GM10248 (cell line): ENCODE measurements at regions not wholly inside any gene's neighbourhood (a gene's known extent, or its start where the extent isn't known, plus 50 kb on each side); places are given as distances from the start of the nearest gene placed in this dataset.

Experiments used
- CTCF ChIA-PET: fragments of 300-600 bp; sonication (Branson Sonifier 250); formaldehyde crosslinking; extraction: SDS; loops from one replicate; lab custom pipeline; 2021; ENCODE audit warnings: antibody characterized with exemption; lab: Yijun Ruan, JAX
- POLR2A ChIA-PET: fragments of 350-650 bp; sonication (Branson Sonifier 250); formaldehyde crosslinking; extraction: SDS; loops from one replicate; lab custom pipeline; 2020; ENCODE audit warnings: antibody characterized with exemption; lab: Yijun Ruan, JAX
- DNase-seq: peaks from one replicate; pipeline ENCODE4 v3.0.0; 2012; ENCODE audit errors: extremely low spot score
- TF ChIP-seq, protein P1 (sequence below): IDR thresholded peaks from 2 replicates; pipeline ENCODE4 v1.5.1; 2012; ENCODE audit warnings: mild to moderate bottlenecking, low read depth; ENCODE audit errors: extremely low read depth, missing control alignments, control extremely low read depth

DNA sequence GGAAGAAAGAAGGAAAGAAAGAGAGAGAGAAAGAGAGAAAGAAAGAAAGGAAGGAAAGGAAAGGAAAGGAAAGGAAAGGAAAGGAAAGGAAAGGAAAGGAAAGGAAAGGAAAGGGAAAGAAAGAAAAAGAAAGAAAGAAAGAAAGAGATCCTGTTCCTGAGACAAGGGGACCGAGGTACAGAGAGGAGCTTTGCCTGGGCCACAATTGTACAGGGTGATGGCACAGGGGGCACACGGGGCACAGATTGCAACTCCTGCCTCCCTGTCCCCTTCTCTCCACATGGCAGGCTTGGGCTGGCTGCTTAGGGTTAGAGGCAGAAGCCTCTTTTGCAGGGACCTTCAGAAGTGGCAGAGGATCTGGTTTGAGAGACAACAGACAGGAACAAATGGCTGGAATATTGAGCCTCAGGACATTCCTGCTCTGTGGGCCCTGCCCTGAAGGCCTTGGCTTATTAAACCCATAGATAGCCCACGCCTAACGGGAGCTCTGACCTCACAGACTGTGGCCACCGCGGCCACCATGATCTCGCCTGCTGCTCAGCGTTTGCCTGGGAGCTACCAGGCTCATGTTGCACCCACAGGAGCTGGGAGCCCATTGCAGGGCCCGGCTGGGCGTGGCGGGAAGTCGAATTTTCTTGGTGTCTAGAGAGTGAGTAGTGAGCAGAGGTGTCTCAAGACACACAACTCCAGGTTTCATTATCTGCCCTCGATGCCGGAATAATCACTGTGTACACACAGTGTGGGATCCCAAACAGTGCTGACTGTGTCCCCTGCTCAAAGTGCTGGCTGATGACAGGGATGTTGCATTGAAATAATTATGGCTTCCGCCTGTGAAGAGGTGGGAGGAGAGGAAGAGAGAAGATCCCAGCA lies 147.9 kb upstream of the NCOR2 start:
- CTCF ChIA-PET, result interaction anchor here (1.2 to 1.6 kb wide), 2 partner anchors 15 to 51 kb away, joined by 3 to 5 read pairs; no protein-coding TSS in a partner anchor
- POLR2A ChIA-PET, result no interaction called here
- TF ChIP-seq, protein P1, sequence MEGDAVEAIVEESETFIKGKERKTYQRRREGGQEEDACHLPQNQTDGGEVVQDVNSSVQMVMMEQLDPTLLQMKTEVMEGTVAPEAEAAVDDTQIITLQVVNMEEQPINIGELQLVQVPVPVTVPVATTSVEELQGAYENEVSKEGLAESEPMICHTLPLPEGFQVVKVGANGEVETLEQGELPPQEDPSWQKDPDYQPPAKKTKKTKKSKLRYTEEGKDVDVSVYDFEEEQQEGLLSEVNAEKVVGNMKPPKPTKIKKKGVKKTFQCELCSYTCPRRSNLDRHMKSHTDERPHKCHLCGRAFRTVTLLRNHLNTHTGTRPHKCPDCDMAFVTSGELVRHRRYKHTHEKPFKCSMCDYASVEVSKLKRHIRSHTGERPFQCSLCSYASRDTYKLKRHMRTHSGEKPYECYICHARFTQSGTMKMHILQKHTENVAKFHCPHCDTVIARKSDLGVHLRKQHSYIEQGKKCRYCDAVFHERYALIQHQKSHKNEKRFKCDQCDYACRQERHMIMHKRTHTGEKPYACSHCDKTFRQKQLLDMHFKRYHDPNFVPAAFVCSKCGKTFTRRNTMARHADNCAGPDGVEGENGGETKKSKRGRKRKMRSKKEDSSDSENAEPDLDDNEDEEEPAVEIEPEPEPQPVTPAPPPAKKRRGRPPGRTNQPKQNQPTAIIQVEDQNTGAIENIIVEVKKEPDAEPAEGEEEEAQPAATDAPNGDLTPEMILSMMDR, result no peak
- no peak for DNase-seq

DNA sequence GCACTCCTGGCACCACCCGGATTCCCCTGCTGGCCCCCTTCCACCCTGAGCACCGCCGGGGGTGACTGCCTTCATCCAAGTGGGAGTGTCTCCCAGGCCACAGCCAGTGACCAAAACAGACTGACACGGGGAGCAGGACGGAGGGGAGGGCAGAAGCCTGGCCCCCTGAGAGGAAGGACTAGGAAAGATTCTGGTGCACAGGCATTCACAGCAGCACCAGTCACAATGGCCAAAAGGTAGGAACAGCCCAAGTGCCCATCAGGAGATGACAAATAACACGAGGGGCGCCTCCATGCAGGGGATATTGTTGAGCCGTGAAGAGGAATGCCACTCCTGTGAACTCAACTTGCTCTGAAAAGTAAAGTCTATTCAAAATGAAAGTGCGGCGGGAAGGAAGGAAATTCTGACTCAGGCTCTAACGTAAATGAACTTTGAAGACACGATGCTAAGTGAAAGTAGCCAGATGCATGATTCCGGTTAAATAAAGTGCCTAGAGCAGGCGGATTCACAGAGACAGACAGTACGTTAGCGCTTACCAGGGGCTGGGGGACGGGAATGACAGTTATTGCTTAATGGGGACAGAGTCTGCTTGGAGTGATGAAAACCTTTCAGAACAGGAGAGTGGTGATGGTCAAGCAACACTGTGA lies 146.1 kb upstream of the NCOR2 start:
- TF ChIP-seq, protein P1, result no peak
- peak; percentile 74 for DNase-seq
- ChIA-PET POLR2A (no interaction called here), CTCF (no interaction called here)

DNA sequence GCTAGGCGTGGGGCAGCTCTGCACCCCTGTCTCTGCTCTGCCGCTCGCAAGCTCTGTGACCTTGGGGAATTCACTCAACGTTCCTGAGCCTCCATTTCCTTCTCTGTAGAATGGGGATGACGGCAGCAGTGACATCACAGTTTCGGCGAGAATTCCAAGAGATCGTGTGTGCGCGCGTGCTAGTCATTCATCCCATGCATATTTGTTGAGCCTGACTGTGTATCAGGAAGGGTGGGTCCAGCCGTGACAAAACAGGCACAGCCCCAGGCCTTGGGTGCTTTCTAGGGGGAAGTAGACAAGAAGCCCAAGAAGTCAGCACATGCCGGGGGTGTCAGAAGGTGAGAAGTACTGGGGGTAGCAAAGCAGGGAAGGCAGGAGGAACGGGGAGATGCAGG lies 145.6 kb upstream of the NCOR2 start:
- DNase-seq, result peak; percentile 50
- CTCF ChIA-PET, result interaction anchor here (1.2 kb wide), 1 partner anchor 49 kb away, joined by 3 read pairs; no protein-coding TSS in a partner anchor
- POLR2A ChIA-PET, result no interaction called here
- TF ChIP-seq, protein P1, result no peak

DNA sequence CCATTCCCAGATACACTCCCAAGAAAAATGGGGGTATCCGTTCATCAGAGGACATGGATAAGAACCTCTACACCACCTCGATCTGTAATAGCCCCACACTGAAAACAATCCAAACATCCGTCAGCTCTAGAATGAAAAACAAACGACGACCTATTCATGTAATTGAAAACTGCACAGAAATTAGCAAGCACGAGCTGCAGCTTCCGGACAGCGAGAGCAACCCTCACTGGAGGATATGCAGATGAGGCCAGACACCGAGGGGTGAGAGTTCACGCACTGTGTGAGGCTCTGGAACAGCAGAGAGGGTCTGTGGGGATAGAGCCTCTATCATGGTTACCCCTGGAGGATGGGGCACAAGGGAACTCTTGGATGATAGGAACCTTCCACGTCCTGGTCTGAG lies 143.9 kb upstream of the NCOR2 start:
- DNase-seq, result no peak
- TF ChIP-seq, protein P1, result no peak
- POLR2A ChIA-PET, result no interaction called here
- CTCF ChIA-PET, result interaction anchor here (1.3 kb wide), 1 partner anchor 8 kb away, joined by 4 read pairs; no protein-coding TSS in a partner anchor

DNA sequence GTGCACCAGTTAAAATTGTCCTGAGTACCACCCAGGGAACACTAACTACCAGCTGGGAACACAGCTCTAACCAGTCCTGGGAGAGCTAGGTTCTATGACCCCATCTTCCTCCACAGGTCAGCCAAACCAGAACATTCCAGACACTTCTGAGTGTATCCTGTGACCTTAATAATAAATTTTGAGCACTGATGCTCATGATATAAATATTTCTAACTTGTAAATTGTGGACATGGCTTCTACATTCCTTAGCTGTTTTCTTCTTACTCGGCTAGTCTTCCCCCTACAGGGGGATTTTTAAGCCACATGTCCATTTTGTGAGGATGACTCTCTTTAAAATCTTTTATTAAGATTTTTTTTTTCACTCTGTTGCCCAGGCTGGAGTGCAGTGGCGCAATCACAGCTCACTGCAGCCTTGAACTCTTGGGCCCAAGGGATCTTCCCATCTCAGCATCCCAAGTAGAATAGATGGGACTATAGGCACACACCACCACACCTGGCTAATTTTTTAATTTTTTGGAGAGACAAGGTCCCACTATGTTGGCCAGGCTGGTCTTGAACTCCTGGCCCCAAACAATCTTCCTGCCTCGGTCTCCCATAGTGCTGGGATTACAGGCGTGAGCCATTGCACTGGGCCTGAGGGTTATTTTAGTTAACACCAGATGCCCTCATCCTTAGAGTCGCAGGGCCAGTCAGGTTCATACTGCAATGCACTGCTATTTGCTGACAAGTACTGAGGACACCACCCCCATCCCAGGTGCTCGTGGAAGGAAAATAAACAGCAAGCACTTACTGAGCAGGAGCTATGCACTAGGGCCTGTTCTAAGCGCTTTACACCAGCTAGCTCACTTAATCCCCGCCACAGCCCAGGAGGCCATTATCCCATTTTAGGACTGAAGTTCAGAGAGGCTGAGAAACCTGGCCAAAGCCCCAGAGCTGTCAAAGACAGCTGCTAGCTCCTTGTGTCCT lies 142.6 kb upstream of the NCOR2 start:
- POLR2A ChIA-PET, result no interaction called here

More for the DNA sequence above, 142.6 kb upstream of the NCOR2 start:
- CTCF ChIA-PET, result interaction anchor here (1.2 to 1.4 kb wide), 4 partner anchors 8 to 62 kb away, joined by 3 to 5 read pairs (median 4); no protein-coding TSS in a partner anchor
- no peak for DNase-seq
- TF ChIP-seq, protein P1, result no peak
